ENCODE measurements at regions not wholly inside any gene's neighbourhood (a gene's known extent, or its start where the extent isn't known, plus 50 kb on each side); places are given as distances from the start of the nearest gene placed in this dataset.

GRCh38 chr2:39546409-39546808, 109.3 kb upstream of the MAP4K3 start:
- Mint-ChIP-seq H3K27ac (no peak overlapping the region), H3K27me3 (no peaks in the 10 kb centered on the region), H3K9me3 (no peaks in the 10 kb centered on the region), H3K36me3 (ENCODE audit: low read depth) (no peaks in the 10 kb centered on the region), H3K4me1 (no peaks in the 10 kb centered on the region), H3K4me3 (no peak overlapping the region)
- no peak for ATAC-seq (ENCODE audit: low read depth)
- DNase-seq: no peak
- intact Hi-C loops (cut with micrococcal nuclease): no loop called here
- ChIA-PET CTCF (no interaction called here), POLR2A (no interaction called here)
- TF ChIP-seq CTCF (IDR thresholded peaks at IDR 0.05): no peak

- ATAC-seq (ENCODE audit: low read depth): no peak
- no peak for TF ChIP-seq CTCF (IDR thresholded peaks at IDR 0.05)
- Mint-ChIP-seq H3K27ac (no peak overlapping the region), H3K4me3 (no peak overlapping the region), H3K36me3 (ENCODE audit: low read depth) (no peaks in the 10 kb centered on the region), H3K4me1 (no peaks in the 10 kb centered on the region), H3K9me3 (no peaks in the 10 kb centered on the region), H3K27me3 (no peaks in the 10 kb centered on the region)
- ChIA-PET CTCF (no interaction called here), POLR2A (no interaction called here)
- DNase-seq: no peak
- intact Hi-C loops (cut with micrococcal nuclease): no loop called here
Measured at GRCh38 chr2:39546937-39547336, 109.9 kb upstream of the MAP4K3 start.

GRCh38 chr2:39547811-39548719, 111.0 kb upstream of the MAP4K3 start:
- intact Hi-C loops (cut with micrococcal nuclease): no loop called here
- ChIA-PET POLR2A (no interaction called here), CTCF (no interaction called here)
- no peaks in the 10 kb centered on the region for H3K4me1 Mint-ChIP-seq
- TF ChIP-seq CTCF (IDR thresholded peaks at IDR 0.05): no peak
- H3K4me3 Mint-ChIP-seq: no peak overlapping the region
- no peaks in the 10 kb centered on the region for H3K9me3 Mint-ChIP-seq
- ATAC-seq (ENCODE audit: low read depth) (no peak), DNase-seq (no peak)
- no peaks in the 10 kb centered on the region for H3K27me3 Mint-ChIP-seq
- no peak overlapping the region for H3K27ac Mint-ChIP-seq
- no peaks in the 10 kb centered on the region for H3K36me3 Mint-ChIP-seq (ENCODE audit: low read depth)

GRCh38 chr2:39549000-39549399, 111.9 kb upstream of the MAP4K3 start:
- Mint-ChIP-seq H3K27me3 (no peaks in the 10 kb centered on the region), H3K9me3 (no peaks in the 10 kb centered on the region), H3K36me3 (ENCODE audit: low read depth) (no peaks in the 10 kb centered on the region), H3K4me3 (no peak overlapping the region), H3K27ac (no peak overlapping the region), H3K4me1 (no peaks in the 10 kb centered on the region)
- ChIA-PET POLR2A (no interaction called here), CTCF (no interaction called here)
- TF ChIP-seq CTCF (IDR thresholded peaks at IDR 0.05): no peak
- ATAC-seq (ENCODE audit: low read depth): no peak
- intact Hi-C loops (cut with micrococcal nuclease): no loop called here
- no peak for DNase-seq

GRCh38 chr2:39549718-39550464, 112.8 kb upstream of the MAP4K3 start:
- no peaks in the 10 kb centered on the region for H3K4me1 Mint-ChIP-seq
- H3K4me3 Mint-ChIP-seq: no peak overlapping the region
- TF ChIP-seq CTCF (IDR thresholded peaks at IDR 0.05): no peak
- H3K27ac Mint-ChIP-seq: no peak overlapping the region
- no peaks in the 10 kb centered on the region for H3K36me3 Mint-ChIP-seq (ENCODE audit: low read depth)
- intact Hi-C loops (cut with micrococcal nuclease): no loop called here
- H3K27me3 Mint-ChIP-seq: no peaks in the 10 kb centered on the region
- ATAC-seq (ENCODE audit: low read depth) (no peak), DNase-seq (no peak)
- no peaks in the 10 kb centered on the region for H3K9me3 Mint-ChIP-seq
- ChIA-PET POLR2A (no interaction called here), CTCF (no interaction called here)
